ENCODE measurements at regions not wholly inside any gene's neighbourhood (a gene's known extent, or its start where the extent isn't known, plus 50 kb on each side); places are given as distances from the start of the nearest gene placed in this dataset.
"Not testable (repeated sequence)": the region's sequence is repeated elsewhere in the genome, so short reads cannot be mapped to it uniquely, and the experiment has no call there.

DNA sequence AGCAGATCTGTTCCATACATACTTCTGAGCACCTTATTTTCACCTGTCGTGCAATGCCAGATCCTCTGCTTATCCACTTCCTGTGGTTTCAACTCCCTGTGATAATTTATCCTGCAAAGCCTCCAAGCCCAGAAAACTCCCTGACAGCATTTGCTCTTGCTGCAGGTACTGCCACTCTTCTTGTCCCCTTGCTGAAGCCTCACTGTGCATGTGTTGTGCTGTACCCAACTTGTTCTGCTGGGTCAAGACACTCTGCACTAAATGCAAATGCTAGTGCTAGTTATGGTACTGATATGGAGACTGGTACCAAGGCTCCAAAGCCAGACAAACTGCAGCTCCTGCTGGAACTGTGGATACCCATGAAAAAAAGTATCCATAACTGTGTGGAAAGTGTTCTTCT lies 315.4 kb upstream of the MIR17HG start:
- DNase-seq: no peak

DNA sequence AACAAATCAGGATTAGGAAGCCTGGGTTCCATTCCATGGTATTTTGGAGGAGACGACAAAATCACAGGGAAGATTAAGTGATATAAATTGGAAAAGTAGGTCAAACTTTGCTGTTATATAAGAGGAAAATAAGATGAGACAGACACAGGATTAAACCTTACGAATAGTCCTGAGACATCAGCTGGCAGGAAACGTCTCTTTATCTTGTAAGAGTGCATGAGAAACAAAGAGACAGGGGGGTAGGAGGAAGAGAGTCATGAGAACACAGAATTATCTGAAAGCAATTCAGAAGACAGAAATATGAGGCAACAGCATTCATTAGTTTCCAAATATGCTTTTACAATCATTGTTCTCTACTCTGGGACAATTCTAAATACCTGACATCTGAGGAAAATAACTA lies 310.6 kb upstream of the MIR17HG start:
- DNase-seq: no peak

DNA sequence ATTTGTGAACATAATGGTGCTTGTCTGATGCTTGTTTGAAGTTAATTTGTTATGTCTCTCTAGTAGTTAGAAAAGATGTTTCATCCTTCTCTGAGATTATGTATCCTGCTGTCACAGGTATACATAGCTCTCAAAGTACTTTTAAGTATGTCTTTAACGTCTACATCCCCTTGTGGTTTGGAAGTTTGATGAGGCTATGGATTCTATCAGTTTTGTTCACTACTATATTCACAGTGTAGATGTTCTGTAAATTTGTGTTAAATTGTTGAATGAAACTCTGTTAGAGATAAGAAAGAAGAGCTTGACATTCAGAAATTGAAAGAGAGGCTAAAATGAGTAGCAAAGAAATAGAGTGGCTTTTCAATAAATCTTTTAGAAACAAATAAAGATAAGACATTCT lies 304.6 kb upstream of the MIR17HG start:
- DNase-seq: no peak

DNA sequence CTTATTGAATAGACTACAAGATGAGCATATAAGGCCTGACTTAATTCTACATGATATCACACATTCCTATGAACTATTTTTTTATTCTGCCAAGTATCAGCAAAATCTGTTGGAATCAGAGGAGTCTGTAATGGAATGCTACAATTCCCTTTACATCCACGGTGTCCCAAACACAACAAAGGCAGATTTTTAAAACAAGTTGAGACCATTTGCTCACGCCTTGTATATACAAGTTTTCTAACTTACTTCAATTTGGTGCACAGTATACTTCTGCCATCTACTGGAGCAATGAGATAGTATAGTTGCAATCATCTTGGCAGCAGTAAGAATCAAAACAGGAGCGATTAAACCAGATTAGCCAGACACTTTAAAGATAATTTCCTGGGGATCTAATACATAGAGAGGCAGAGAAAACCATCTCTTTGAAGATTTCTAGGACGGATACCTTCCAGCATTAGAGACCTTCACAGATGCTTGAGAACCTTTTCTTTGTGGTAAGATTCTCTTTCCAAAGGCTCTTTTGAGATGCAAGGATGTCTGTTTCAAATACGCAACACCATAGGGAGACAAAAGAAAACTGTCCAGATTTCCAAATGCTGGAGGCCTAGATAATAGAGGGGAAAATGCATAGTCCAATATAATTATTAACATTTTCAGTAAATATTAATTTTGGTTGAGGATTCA lies 302.0 kb upstream of the MIR17HG start:
- no peak for DNase-seq

DNA sequence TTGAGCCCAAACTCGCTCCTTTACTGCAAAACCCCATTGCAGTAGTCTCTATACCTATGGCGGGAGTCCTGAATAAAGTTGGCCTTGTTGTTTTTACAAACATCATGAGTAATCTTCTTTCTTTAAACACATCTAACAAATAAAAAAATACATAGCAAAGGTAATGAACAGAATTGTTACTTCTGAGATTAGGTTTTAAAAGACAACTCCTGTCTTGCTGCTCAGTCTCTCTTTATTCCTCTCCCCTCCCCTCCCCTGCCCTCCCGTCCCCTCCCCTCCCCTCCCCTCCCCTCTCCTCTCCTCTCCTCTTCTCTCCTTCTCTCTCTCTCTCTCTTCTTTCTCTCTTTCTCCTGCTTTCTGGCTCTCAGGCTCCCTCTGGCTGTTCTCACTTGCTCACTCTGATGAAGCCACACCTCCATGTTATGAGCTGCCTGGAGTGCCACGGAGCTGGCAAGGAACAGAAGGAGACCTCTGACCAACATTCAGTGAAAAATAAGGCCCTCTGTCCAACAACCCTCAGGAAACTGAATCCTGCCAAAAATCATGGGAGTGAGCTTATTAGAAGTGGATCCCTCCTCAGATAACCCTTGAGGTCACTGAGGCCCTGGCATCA lies 300.7 kb upstream of the MIR17HG start:
- DNase-seq: no peak

DNA sequence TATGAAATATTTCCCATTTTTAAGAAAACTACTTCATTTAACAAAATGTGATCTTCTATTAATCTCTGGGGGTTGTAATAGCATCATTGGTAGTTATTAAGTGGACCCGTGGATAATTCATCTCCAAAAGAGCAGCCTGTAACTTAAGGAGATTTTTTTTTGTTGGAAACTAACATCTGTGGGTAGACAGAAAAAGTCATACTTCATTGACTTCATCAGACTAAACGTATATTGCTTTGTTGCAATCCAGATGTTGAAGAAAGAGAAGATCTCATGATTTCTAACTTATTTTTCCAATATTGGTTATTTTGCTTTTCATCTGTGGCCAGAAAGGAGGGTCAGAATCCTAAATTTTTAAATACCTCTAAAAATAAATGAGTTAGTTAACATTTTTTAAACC lies 296.5 kb upstream of the MIR17HG start:
- no peak for DNase-seq

DNA sequence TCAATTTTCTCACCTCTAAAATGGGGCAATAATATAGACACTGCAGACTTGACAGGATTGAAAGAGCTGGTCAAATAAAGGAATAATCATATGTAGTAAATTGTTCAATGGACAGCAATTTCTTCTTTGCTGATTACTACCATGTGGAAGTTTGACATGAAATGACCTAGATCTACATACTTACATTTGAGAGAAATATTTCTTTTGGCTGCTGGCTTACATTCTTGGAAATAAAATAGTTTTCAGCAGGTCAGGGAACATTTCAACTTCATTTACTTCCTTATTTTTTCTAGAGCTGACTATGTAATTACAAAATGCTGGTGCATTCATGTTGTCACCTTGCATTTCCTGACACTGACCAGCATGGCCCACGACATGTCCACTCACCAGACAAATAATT lies 294.6 kb upstream of the MIR17HG start:
- no peak for DNase-seq

DNA sequence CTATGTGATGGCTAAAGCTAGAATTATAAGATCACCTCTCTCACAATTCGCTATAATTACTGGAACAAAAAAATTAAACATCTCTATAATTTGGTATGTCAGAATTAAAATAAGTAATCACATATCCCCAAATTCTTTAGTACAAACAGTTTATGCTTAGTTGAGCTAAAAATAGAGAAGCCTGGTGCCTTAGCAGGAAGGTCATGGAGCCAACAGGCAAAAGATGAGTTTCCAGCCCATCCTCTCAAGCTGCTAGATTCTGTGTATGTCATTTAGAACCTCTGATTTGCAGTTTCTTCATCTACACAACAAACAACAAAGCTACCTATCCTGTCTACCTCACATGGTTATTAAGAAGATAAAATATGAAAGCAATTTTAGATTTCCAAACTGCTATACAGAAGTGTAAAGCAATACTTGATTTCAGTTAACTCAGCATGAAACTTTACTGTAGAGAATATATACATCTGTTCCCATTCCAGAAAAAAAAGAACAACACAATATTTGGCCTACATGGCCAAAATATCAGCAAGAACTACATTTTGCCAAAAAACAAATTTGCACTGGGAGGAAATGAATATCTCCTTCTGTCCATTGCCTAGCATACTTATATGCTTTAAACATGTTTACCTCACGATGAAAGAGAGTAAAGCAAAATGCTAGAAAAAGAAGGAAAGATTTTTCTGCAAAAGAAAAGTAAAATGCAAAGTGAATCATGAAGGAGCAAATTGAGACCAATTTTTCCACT lies 294.0 kb upstream of the MIR17HG start:
- no peak for DNase-seq

DNA sequence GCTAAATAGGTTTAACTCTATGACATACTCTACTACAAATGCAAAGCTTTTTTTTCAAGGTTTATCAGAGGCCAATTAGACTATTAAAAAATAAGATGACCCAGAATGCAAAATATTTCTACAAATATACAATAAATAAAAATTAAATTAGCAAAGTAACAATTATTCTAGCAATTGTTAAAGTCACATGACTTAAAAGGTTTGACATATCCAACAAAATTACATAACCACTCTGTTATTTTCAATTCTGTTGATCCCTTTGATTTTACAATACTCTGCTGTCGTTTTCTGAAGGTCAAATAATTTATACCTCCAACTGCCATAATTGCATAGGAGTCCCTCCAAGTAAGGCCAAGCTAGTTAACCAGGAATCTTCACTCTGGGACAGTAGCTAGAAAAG lies 292.6 kb upstream of the MIR17HG start:
- DNase-seq: no peak

DNA sequence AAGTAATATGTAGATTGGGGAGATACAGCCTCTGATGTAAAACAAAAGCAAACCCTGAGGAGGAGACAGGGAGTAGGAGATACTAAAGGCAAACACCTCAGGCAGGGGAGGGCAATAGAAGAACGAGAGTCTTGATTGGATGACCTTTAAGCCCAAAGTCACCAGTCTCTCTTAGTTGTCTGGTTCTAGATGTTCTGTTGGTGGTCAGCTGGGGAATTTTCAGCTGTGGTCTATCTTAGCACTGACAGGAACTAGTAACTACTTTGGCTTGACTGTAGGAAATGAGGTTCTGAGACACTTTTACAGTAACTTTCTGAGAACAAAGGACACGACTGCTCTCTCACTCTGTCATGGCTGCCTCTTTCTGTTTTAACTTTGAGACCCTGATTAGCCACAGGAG lies 290.7 kb upstream of the MIR17HG start:
- no peak for DNase-seq

DNA sequence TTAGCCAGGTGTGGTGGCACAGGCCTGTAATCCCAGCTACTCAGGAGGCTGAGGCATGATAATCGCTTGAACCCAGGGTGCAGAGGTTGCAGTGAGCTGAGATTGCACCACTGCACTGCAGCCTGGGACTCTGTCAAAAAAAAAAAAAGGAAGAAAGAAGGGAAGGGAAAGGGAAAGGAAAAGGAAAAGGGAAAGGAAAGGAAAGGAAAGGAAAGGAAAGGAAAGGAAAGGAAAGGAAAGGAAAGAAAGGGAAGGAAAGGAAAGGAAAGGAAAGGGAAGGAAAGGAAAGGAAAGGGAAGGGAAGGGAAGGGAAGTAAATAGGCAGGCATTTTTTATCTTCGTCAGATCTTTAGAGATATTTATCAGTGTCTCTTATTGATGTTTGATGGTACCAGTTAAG lies 290.0 kb upstream of the MIR17HG start:
- not testable (repeated sequence) for DNase-seq

DNA sequence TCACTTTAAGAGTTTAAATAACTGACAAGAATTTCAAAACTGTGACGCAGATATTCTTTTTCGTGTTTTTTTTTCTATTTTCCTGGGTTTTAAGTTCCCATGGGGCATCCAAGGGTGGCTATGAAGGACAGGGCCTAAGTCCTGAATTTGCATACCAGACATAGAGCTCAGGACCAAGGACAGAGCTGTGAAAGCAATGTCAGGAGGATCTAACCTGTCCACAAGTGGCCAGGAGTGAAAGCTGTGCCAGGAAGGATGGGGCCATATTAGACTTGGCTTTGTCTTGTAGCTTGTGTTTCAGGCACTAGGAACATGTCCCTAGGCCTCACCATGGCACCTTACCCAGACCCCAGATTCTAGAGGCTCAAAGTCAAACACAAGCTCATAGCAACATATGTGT lies 289.4 kb upstream of the MIR17HG start:
- no peak for DNase-seq

DNA sequence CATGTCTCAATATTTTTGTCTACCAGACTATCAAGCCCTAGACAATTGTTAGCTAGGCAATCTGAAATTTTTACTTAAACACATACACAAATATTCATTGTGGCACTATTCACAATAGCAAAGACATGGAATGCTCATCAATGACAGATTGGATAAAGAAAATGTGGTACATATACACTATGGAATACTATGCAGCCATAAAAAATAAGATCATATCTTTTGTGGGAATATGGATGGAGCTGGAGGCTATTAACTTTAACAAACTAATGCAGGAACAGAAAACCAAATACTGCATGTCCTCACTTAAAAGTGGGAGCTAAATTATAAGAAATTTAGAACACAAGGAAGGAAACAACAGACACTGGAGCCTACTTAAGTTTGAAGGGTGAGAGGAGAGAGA lies 288.6 kb upstream of the MIR17HG start:
- no peak for DNase-seq

DNA sequence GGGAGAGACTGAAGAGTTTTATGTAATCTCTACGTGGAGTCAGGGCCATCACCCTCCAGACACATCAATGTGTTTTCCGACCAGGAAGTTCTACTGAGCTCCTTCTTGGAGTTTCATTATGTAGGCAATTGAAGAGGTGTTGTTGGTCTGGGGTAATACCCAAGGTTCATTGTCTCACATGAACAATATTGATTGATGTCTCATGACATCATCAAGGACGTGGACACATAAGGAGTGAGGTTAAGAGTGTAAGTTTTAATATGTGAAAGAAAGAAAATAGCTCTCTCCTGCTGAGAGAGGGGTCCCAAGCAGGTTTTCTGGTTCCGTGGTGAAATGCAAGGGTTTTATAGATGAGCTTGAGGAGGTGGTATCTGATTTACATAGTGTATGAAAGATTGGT lies 280.7 kb upstream of the MIR17HG start:
- DNase-seq: no peak

DNA sequence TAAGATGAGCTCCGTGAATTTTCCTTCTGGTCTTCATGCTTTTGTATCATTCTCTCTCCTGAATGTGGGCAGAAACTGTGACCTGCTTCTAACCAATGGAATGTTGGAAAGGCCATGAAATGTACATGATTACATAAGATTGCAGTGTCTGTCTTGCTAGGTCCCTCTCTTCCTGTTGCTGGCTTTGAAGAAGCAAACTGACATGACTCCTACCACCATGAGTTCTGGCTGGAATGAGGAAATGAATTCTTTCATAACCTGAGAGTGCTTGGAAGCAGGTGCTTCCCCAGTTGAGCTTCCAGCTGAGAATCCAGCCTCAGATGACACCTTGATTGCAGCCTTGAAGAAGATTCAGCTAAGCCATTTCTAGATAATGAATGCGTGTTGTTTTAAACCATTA lies 275.0 kb upstream of the MIR17HG start:
- DNase-seq: no peak

DNA sequence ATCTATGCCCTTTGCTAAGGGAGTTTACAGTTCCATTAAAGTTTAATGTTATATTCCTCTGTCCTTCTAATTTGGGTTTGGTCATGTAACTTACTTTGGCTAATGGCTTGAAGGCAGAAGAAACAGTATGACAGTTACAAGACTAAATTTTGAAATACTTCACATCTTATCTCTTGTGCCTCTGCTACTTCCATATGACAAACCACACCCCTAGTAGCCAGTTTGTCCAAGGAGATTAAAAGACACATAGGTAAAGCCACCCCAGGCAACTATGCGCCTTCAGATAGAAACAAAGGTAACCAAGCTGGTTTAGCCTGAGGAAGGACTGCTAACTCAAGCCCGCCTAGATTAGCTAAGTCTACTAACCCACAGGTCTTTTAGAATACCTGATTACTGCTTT lies 273.4 kb upstream of the MIR17HG start:
- no peak for DNase-seq

DNA sequence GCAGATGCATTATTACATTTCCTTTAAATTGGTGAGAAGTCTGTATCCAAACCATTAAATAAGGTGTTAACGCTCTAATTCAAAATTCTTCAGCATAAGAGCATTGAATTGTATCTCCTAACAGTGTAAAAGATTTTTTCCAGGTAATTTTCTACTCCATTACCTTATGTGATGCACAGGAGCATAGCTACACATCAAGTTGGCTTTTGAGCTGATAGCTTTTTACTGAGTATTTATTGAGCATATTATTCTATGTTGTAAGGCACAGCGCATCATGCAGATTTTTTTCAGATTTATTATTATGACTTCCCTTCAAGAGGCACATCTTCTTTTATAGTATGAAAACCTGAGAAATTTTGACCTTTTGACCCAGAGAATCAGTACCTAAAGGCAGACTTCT lies 270.7 kb upstream of the MIR17HG start:
- DNase-seq: no peak

DNA sequence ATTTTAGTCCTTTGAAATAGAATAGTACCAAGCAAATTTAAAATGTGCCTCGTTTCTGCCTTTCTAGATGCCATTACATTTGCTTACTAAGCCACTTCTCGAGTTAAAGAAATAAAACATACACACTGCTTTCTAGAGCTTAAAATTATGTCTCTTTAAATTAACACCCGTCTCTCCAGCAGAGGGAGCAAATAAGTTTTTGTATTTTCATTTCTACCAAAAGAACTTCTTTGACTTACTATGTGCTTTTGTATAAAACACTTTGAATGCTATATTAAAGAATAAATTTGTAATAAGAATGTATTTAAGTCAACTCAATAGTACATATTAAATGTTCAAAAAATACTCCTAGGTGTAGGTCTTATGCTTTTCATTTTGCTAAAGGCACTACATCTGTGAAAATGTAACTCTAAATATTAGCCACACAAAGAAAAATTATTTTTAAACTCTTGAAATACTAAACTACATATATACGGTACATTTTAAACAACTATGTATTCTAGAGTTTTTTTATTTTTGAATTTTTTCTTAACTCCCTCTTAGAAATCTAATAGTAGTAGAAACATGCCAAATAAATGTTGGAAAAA lies 269.3 kb upstream of the MIR17HG start:
- no peak for DNase-seq

DNA sequence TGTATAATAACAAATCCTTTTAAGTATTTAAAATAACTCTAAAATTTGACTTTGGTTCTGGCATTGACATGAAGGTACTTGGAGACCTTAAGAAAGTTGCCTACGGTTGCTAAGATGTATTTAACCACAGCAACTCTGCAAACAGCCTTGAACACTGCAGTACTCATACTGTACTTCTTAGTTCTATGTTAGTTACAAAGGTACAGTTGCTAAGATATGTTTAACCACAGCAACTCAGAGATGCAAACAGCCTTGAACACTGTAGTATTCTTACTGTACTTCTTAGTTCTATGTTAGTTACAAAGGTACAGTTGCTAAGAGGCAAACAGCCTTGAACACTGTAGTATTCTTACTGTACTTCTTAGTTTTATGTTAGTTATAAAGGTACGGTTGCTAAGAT lies 268.3 kb upstream of the MIR17HG start:
- no peak for DNase-seq

DNA sequence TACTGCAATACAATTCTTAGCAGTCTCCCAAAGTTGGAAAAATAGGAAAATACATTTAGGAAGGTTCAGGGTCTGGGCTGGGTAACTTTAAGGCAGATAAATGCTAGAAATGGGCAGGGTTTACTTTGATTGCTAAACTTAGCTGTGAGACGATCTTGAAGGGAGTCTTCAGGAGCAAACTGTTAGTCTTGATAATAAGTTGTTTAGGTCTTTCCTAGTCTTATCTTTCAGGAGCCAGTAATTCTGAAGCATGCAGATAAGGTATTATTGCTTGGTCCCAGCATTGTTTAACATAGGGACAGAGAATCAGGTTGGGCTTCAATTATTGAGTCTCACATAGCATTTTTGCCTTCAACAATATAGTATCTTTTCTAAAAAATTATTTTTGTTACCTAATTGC lies 262.4 kb upstream of the MIR17HG start:
- DNase-seq: no peak

DNA sequence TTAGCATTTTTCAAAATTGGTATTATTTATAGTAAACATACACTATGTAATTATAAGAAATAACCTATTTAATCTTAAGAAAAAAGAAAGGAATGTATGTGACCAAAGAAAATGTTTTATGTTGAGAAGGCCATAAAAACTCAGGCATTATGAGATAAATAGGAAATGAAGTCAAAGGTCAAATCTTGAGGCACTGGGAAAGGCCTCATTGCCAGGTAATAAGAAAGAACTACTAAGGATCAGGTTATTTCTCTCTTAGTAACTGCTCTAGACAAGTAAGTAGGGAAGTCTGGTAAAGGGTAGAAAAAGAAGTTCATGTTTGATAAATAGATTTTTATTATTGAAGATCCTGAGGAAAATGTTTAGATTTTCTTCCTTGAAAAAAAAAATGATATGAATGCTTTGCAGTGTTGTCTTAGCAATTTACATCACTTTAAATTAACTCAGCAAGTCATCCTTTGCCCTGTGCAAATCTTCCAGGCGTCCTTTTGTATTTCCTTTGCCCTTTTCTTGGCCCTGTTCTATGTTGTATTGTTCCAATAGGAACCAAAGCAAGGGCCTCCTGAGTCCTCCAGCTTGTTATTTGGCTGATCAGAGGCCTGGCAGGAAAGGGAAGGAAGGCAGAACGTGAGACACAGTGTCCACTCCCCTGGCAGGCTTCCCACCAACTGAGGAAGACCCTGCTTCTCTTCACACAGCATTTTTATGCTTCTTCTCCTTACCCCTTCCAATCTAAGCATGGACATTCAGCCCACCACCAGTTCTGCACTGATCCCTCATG lies 260.4 kb upstream of the MIR17HG start:
- no peak for DNase-seq

DNA sequence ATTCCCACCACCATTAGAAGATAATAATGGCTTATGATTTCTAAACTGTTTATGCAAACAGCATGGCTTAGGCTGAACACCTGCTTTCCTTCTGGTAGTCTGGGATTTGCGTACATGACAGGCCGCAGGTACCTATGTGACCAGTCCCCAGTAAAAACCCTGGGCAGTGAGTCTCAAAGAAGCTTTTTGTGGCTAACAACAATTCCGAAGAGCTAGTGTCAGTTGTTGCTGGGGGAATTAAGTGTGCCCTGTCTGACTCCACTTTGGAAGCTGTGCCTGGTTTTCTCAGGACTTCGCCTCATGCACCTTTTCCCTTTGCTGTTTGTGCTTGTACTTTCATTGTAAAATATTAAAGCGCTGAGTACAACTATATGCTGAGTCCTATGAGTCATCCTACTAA lies 250.2 kb upstream of the MIR17HG start:
- no peak for DNase-seq

DNA sequence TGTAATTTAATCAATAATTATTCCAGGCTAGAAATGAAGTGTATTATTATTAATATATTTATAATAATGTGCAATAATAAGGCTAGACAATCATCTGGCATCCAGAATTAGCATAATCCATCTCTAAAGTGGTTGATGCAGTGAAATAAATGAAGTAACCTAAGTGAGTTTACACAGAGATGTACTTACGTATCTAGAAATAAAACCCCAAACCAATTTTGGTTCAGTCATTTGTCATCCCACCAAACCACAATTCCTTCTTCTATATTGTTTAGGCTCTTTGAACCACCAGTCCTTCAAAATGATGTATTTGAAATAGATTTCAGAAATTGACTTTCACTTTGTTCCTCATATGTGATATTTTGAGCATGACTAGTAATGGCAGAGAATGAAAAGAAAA lies 247.6 kb upstream of the MIR17HG start:
- DNase-seq: no peak

All from activated CD4-positive, alpha-beta T cell treated with anti-CD3 and anti-CD28 coated beads, Interleukin-2, amount 50 U/mL, for 16 hours (primary cell).